Embryonic facial prominence (tissue), 1 donor: ENCODE measurements at regions not wholly inside any gene's neighbourhood (a gene's known extent, or its start where the extent isn't known, plus 50 kb on each side); places are given as distances from the start of the nearest gene placed in this dataset.
"Not testable (repeated sequence)": the region's sequence is repeated elsewhere in the genome, so short reads cannot be mapped to it uniquely, and the experiment has no call there.

ENCODE experiments used
- DNase-seq: peaks from one replicate; pipeline ENCODE4 v3.0.0-alpha.2; 2016; ENCODE audit errors: extremely low spot score

GRCh38 chr2:4915357-4915756 is 776.8 kb upstream of the SOX11 start:
- DNase-seq = no peak

- DNase-seq = no peak
Observed at GRCh38 chr2:4916094-4916493, 776.1 kb upstream of the SOX11 start.

GRCh38 chr2:4930704-4931103 is 761.5 kb upstream of the SOX11 start:
- no peak for DNase-seq

- DNase-seq = no peak
Observed at GRCh38 chr2:4931721-4932365, 760.3 kb upstream of the SOX11 start.

- not testable (repeated sequence) for DNase-seq
Observed at GRCh38 chr2:4935291-4935690, 756.9 kb upstream of the SOX11 start.

- no peak for DNase-seq
Observed at GRCh38 chr2:4937550-4937949, 754.6 kb upstream of the SOX11 start.

- no peak for DNase-seq
Observed at GRCh38 chr2:4938206-4938605, 754.0 kb upstream of the SOX11 start.

GRCh38 chr2:4942441-4942840 is 749.7 kb upstream of the SOX11 start:
- no peak for DNase-seq

GRCh38 chr2:4947911-4948310 is 744.3 kb upstream of the SOX11 start:
- no peak for DNase-seq

- no peak for DNase-seq
Observed at GRCh38 chr2:4951368-4951767, 740.8 kb upstream of the SOX11 start.

- DNase-seq = no peak
Observed at GRCh38 chr2:4959219-4959618, 733.0 kb upstream of the SOX11 start.

GRCh38 chr2:4962419-4962818 is 729.8 kb upstream of the SOX11 start:
- DNase-seq = no peak

- DNase-seq = no peak
Observed at GRCh38 chr2:4963106-4963505, 729.1 kb upstream of the SOX11 start.

- DNase-seq = no peak
Observed at GRCh38 chr2:4964001-4964540, 728.1 kb upstream of the SOX11 start.

GRCh38 chr2:4964579-4964978 is 727.6 kb upstream of the SOX11 start:
- DNase-seq = no peak

- DNase-seq = no peak
Observed at GRCh38 chr2:4965556-4966320, 726.4 kb upstream of the SOX11 start.

GRCh38 chr2:4967206-4967605 is 725.0 kb upstream of the SOX11 start:
- no peak for DNase-seq

- DNase-seq = no peak
Observed at GRCh38 chr2:4972472-4972871, 719.7 kb upstream of the SOX11 start.

- DNase-seq = no peak
Observed at GRCh38 chr2:4973354-4973753, 718.8 kb upstream of the SOX11 start.

- DNase-seq = no peak
Observed at GRCh38 chr2:4973973-4974372, 718.2 kb upstream of the SOX11 start.

GRCh38 chr2:4976407-4976806 is 715.8 kb upstream of the SOX11 start:
- DNase-seq = no peak

GRCh38 chr2:4979111-4979510 is 713.1 kb upstream of the SOX11 start:
- no peak for DNase-seq

- DNase-seq = no peak
Observed at GRCh38 chr2:4980995-4981394, 711.2 kb upstream of the SOX11 start.
